WTC11 (cell line): ENCODE measurements at regions not wholly inside any gene's neighbourhood (a gene's known extent, or its start where the extent isn't known, plus 50 kb on each side); places are given as distances from the start of the nearest gene placed in this dataset.

Experiments used
- CTCF ChIP-seq: fragments of 200-600 bp; IDR thresholded peaks from 2 replicates; pipeline ENCODE4 v1.8.0; 2022; ENCODE audit warnings: antibody characterized with exemption
- ELF4 ChIP-seq: sonication (generic); formaldehyde crosslinking; IDR thresholded peaks from 2 replicates; pipeline ENCODE4 v1.8.1; 2022; ENCODE audit warnings: low read depth, mild to moderate bottlenecking, moderate library complexity, missing genetic modification reagents
- MAX ChIP-seq: sonication (generic); formaldehyde crosslinking; IDR thresholded peaks from 2 replicates; pipeline ENCODE4 v1.8.0; 2022; ENCODE audit warnings: mild to moderate bottlenecking, missing genetic modification reagents
- MLX ChIP-seq: sonication (generic); formaldehyde crosslinking; IDR thresholded peaks from 2 replicates; pipeline ENCODE4 v1.8.1; 2023; ENCODE audit warnings: mild to moderate bottlenecking, missing genetic modification reagents, moderate library complexity
- NFYB ChIP-seq: sonication (generic); formaldehyde crosslinking; conservative IDR thresholded peaks from 2 replicates; pipeline ENCODE4 v1.8.0; 2022; ENCODE audit warnings: low read depth, missing genetic modification reagents
- NR3C1 ChIP-seq: sonication (generic); formaldehyde crosslinking; conservative IDR thresholded peaks from 2 replicates; pipeline ENCODE4 v1.8.1; 2023; ENCODE audit warnings: low read depth, mild to moderate bottlenecking, missing genetic modification reagents
- PRDM15 ChIP-seq: sonication (generic); formaldehyde crosslinking; IDR thresholded peaks from 2 replicates; pipeline ENCODE4 v1.8.0; 2022; ENCODE audit warnings: missing genetic modification reagents
- RORB ChIP-seq: fragments of 250-450 bp; sonication (Bioruptor Pico); IDR thresholded peaks from 2 replicates; pipeline ENCODE4 v1.9.0; 2021; ENCODE audit warnings: mild to moderate bottlenecking
- TP53 ChIP-seq: sonication (generic); formaldehyde crosslinking; IDR thresholded peaks from 2 replicates; pipeline ENCODE4 v1.8.1; 2023; ENCODE audit warnings: mild to moderate bottlenecking, missing genetic modification reagents
- ZNF121 ChIP-seq: sonication (generic); formaldehyde crosslinking; IDR thresholded peaks from 2 replicates; pipeline ENCODE4 v1.8.0; 2023; ENCODE audit warnings: missing genetic modification reagents
- ZNF512 ChIP-seq: sonication (generic); formaldehyde crosslinking; IDR thresholded peaks from 2 replicates; pipeline ENCODE4 v1.8.1; 2022; ENCODE audit warnings: missing genetic modification reagents, borderline replicate concordance

GRCh38 chr18:5738526-5738925 is 156.8 kb downstream of the TMEM200C start:
- TF ChIP-seq MAX, result no peak
- no peak for TF ChIP-seq ZNF121 (CRISPR knock-in tag)
- TF ChIP-seq MLX (CRISPR knock-in tag), result no peak
- TF ChIP-seq RORB (CRISPR knock-in tag), result no peak
- TF ChIP-seq TP53 (CRISPR knock-in tag), result no peak
- TF ChIP-seq CTCF, result no peak
- no peak for TF ChIP-seq NR3C1 (CRISPR knock-in tag)
- TF ChIP-seq NFYB (CRISPR knock-in tag), result no peak
- TF ChIP-seq ZNF512 (CRISPR knock-in tag), result no peak
- TF ChIP-seq ELF4 (CRISPR knock-in tag), result no peak
- no peak for TF ChIP-seq PRDM15 (CRISPR knock-in tag)
